T1000 (cell line): ENCODE measurements at regions not wholly inside any gene's neighbourhood (a gene's known extent, or its start where the extent isn't known, plus 50 kb on each side); places are given as distances from the start of the nearest gene placed in this dataset.

Source experiments
- DNase-seq: peaks from one replicate; lab custom pipeline; 2025; ENCODE audit warnings: mixed read lengths; lab: John Stamatoyannopoulos, UW

DNA sequence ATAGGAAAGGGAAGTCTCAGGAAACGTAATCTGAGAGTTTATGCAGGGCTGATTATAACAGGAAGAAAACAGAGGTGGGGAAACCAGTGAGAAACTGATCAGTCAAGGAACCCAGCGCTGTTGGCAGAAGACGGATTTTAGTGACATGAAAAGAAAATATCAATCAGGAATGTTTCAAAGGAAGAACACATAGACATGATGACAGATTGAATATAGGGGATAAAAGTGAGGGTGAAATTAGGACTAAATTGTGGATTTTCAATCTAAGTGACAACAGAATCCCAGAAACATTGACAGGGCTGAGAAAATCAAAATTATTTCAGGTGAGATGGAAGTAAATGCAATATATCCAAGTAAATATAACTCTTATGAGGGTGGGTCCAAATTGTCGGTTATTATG lies 199.8 kb upstream of the CCDC150 start:
- no peak for DNase-seq

DNA sequence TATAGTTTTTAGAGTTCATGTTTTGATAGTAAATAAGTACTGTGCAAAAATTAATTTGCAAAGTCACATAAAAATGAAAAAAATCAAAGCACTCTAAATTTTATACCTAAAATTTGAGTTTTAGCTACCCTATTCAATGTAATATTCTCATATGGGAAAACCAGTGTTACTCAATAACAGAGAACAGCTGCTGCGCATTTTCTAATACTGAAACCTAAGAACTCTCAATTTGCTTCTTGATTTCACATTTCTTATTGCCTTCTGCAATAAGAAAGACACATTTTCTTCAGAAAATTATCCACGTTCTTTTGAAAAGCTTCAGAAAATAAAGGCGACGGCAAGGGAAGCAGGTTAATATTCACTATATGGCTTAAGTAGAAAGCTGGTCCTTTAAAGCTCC lies 199.1 kb upstream of the CCDC150 start:
- no peak for DNase-seq

- DNase-seq, result no peak
Measured at GRCh38 chr2:196441527-196441926, 198.0 kb upstream of the CCDC150 start.

DNA sequence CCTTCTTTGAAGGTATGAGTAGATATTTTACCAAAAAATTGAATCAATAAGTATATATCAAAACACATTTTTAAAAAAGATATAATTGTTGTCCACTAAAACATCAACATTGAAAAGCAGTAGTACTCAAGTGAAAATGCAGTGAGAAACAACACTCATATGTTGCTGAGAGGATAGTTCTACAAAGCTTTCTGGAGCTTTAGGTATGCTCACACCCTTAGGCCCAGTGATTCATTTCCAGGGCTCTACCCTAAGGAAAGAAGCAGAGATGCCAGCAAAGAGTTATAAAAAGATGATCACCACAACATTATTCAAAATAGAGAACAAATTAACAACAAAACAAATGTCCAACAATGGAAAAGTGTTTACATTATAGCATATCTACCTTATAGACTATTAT lies 197.3 kb upstream of the CCDC150 start:
- DNase-seq, result no peak

GRCh38 chr2:196444442-196444841 lies 195.1 kb upstream of the CCDC150 start:
- DNase-seq, result no peak

GRCh38 chr2:196445991-196446390 lies 193.5 kb upstream of the CCDC150 start:
- no peak for DNase-seq

DNA sequence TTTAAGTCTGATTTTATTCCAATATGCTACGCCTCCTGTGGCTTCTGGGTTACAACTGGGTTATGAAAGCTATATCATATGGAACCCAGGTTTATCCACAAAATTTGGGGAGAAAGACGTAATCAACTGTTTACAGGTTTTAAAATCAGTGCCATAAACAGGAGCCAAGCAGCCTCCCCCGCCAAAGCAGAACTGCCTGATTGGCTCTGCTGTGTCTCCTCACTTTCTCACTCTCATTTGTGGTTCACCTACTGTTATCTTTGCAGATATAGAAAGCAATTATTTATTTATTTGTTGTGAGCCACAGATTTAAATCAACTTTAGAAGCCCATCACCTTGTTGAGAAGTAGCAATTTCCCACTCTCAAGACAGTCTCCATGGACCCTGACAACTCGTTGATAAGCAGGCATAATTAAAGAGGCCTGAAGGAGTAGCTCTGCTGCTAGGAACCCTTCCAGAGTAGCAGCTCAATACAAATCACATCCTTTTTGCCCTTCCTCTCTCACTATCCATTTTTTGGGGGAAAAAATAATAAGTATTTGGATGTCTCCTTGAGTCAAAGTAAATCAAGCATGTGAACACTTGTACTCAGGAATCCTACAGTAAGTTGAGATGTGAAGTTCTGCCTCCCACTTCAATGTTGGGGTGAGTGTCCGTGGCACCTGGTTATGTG lies 191.0 kb upstream of the CCDC150 start:
- DNase-seq, result no peak

DNA sequence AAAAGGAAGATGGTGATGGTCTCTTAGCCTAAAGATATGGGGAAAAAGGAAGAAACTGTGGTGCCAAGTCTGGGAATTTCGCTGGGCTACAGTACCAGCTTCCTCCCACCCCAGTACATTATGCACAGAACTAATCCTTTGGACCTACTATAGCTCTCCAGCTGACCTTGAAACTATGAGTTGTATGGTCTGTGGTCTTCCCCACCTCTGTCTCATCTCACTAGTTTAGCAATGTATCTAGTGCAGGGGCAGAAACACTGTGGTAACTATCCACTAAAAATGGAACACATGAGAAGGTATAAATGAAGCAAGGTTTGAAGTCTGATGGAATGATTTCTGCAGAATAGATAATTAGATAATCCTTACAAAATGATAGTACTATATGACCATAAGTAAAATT lies 190.4 kb upstream of the CCDC150 start:
- DNase-seq, result no peak

GRCh38 chr2:196452758-196453157 lies 186.8 kb upstream of the CCDC150 start:
- DNase-seq, result no peak

DNA sequence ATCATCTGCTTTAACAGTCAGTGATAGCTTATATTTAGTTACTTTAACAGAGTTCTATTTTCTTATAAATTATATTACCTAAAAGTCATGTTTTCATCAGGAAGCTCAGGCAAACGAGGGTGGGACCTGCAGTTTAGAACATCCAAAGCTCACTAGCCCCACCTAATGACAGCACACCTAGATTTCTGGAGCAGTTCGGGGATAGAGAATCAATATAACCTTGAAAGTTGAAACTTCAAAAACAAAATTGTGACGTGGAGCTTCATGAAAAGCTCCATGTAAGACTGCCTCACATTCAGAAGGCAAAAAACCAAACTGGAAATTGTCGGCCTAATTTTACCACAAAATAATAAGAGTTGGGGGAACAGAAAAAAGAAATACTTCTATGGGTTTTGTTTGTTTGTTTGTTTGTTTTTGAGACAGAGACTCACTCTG lies 185.9 kb upstream of the CCDC150 start:
- DNase-seq, result no peak

DNA sequence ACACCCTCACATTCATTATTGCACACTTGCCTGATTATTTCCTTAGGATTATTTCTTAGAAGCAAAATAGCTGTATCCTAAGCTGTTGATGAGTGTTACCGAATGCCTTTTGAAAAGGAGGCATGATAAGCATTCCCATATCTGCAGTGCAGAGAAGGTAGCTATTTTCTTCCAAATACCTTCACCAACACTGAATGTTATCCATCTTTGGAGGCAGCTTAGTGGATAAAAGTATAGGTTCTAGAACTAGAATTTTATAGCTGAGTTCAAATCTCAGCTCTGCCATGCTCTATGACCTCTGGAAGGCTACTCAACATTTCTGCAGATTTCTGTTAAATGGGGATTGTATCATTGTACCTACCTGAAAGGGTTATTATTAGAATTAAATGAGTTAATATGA lies 185.0 kb upstream of the CCDC150 start:
- DNase-seq, result no peak

DNA sequence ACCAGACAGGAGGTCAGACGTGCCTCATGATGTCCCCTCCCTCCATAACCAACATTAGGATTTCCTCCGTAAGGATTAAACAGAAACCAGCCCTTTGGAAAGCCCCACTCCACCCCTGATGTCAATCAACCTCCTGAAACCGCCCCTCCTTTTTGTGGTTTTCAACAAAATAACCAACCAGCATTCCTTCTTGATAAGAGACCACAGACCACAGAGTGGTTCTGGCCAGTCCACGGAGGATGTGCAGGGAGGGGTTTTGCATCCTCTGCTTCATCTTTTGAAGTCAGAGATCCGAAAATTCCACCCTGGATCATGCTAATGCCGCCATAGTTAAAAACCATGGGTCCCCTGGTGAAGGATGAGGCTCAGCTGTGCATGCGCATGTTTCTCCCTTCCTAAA lies 180.0 kb upstream of the CCDC150 start:
- DNase-seq, result no peak

- no peak for DNase-seq
Measured at GRCh38 chr2:196463706-196464105, 175.8 kb upstream of the CCDC150 start.

GRCh38 chr2:196464311-196464710 lies 175.2 kb upstream of the CCDC150 start:
- DNase-seq, result no peak

DNA sequence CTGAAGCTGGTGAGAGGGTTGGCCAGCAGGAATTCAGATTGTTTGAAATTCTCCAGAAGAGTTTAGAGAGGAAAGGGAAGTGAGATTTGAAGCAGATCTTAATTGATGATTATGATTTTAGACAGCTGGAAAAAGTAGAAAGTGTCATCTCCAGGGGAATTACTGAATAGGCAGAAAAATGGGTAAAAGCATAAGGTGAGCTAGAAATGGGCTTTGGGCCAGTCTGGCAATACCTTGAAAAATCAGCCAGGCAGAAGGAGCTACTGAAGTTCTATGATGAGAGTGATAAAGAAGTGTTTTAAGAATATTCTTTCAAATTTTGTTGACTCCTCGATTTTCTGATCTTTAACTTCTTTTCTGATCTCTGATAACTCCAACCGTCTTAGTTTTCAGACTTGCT lies 172.9 kb upstream of the CCDC150 start:
- DNase-seq, result no peak

GRCh38 chr2:196468394-196468793 lies 171.1 kb upstream of the CCDC150 start:
- no peak for DNase-seq

GRCh38 chr2:196473617-196474016 lies 165.9 kb upstream of the CCDC150 start:
- DNase-seq, result no peak

DNA sequence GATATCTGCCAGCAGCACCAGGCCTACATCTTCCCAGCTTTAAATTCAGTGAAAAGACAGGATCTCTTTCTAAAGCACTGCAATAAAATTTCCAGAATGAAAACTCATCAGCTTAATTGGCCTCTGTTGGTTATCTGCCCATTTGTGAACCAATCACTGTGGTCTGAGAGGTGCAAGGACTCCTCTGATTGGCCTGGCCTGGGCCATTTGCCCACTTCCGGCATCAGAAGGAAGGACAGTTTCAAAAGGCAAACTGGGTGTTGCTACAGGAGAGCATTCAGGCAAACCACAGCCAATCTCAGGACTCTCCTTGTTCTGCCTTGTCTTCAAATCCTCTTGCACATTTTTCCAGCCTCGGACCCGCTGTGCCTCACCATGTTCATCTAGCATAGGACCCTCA lies 163.9 kb upstream of the CCDC150 start:
- DNase-seq, result no peak

- no peak for DNase-seq
Measured at GRCh38 chr2:196478588-196478987, 160.9 kb upstream of the CCDC150 start.

DNA sequence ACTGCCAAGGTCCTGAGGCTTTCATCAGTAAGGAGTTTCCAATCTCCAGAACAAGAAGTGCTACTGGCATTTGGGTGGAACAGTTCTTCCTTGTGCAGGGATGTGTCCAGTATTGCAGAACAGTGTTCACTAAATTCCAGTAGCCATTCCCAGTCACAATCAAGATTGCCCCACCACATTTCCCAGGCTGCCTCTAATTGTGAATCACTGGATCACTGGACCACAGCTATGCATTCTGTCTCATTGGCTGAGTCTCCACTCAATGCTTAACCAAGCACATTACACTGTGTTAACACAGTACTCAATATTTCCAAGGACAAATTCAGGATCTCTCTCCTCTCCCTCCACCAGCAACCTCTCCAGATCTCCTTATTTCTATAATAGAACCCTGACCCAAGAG lies 160.2 kb upstream of the CCDC150 start:
- no peak for DNase-seq

DNA sequence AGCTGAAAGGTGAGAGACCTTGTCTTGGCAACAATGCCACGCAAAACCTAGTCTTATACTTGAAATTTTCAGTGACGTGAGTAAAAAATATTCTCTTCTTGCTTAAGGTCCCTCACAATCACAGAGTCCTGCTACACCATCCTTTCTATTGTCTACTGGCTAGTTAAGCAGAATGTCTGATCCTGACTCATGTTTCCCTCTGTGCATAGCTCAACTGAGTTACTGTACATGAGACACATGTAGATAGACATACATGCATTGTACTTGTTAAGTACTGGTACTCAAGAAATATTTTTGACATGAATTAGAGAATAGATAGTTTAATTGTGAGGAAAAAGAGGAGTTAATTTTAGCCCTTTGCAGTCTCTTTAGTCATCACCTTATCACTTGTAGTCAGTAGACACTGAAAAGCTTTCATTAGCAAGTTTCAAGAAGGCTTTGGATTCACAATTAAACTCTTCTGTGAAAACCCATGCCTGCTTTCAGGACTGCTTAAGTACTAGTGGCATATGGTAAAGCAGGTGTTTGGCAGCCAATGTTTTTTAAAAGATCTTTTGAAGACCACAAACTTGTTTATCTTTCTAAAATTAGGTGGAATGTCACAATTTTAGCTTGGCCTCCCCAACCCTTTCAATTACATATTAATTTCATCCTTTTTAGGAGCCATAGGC lies 158.7 kb upstream of the CCDC150 start:
- no peak for DNase-seq

DNA sequence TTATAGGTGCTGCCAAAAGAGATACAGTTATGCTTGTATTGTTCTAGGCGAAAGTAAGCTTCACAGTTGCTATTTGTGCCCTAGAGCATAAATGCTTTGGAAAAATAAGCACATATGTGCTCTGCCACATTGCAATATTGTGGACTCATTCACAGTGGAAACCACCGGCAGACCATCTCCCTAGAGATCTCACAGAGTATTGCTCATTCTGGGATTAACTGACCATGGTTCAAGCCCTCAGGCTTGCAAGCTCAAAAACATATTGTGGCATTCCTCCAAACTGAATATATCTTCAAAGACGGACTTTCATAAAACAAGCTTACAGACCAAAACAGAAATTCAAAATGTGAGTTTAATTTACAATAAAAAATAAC lies 158.2 kb upstream of the CCDC150 start:
- DNase-seq, result peak; percentile 35

DNA sequence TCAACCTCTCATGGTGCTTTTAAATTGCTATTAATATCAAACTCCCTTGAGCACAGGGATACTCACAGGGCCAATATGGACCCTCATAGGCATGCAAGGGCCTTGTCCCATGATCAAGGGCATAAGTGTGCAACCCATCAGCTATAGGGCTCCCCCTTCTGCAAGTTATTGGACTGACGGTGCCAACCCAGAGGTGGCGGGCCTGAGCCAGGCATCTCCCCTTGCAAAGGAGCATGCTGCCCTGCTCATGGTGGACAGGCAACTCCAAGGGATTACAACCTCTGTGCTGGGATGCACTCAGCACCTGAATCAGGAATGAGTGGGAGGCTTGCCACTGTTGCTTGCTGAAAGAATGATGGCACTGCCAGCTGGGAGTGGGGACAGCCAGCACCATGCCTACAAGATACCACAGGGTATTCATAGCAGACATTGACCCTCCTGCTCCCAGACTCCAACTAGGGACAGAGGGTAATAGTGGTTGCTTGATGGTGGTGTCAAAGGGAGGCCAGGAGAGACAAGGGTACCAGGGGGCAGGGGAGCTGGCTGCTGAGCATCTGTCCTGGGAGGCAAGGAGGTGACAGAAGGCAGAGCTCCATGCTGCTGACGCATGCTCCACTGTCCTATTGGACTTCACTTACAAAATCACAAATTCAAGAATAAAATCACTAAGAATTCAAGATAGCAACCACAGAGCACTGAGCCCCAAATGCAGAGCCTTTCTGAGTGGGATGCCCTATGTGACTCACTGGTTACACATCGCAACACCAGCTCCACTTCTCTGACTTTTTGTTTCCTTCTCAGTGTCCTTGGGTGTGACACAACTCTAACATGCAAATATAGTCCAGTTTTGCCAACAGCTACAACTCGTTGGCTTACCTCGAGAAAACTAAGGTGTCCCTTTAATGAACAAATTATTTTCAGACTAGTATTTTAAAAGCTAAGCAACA lies 157.1 kb upstream of the CCDC150 start:
- DNase-seq, result no peak
